Fibroblast of lung (primary cell): ENCODE measurements at regions not wholly inside any gene's neighbourhood (a gene's known extent, or its start where the extent isn't known, plus 50 kb on each side); places are given as distances from the start of the nearest gene placed in this dataset.

Source experiments
- DNase-seq, 2 donors: peaks; one replicate each; pipeline versions ENCODE4 v3.0.0 to v3.0.0-alpha.2; 2010; ENCODE audit warnings: low read depth in 2 of 2
- H2AFZ ChIP-seq: 2 replicates; pipeline ENCODE4 v1.5.1; 2012; ENCODE audit warnings: low read length, control low read depth, inconsistent platforms
- H3K27ac ChIP-seq: 2 replicates; pipeline ENCODE4 v1.5.1; 2011; ENCODE audit warnings: low read length, control low read depth; ENCODE audit not compliant: insufficient read depth
- H3K27me3 ChIP-seq: 2 replicates; pipeline ENCODE4 v1.5.1; 2011; ENCODE audit warnings: mild to moderate bottlenecking, low read length; ENCODE audit not compliant: control insufficient read depth, insufficient read depth
- H3K36me3 ChIP-seq: 2 replicates; pipeline ENCODE4 v1.5.1; 2011; ENCODE audit warnings: low read length; ENCODE audit not compliant: control insufficient read depth, insufficient read depth
- H3K4me1 ChIP-seq: 2 replicates; pipeline ENCODE4 v1.5.1; 2011; ENCODE audit warnings: low read length; ENCODE audit not compliant: control insufficient read depth, insufficient read depth; ENCODE audit errors: extremely low read depth
- H3K4me2 ChIP-seq: 2 replicates; pipeline ENCODE4 v1.5.1; 2011; ENCODE audit warnings: low read length, control low read depth; ENCODE audit not compliant: insufficient read depth; ENCODE audit errors: extremely low read depth
- H3K4me3 ChIP-seq, 4 experiments: fragments of 200-600 bp in 1 of 4; sonication (generic) in 1 of 4; replicated peaks in 1 of 4; 2 replicates each; pipeline ENCODE4 v1.5.1; 2011 to 2016; ENCODE audit warnings: low read length in 4 of 4, low read depth in 3 of 4, mild to moderate bottlenecking in 3 of 4, control low read depth in 2 of 4, inconsistent platforms in 1 of 4, mixed read lengths in 1 of 4; ENCODE audit not compliant: insufficient read depth in 1 of 4; ENCODE audit errors: control extremely low read depth in 1 of 4
- H3K79me2 ChIP-seq: 2 replicates; pipeline ENCODE4 v1.5.1; 2012; ENCODE audit warnings: mild to moderate bottlenecking, low read length, inconsistent platforms; ENCODE audit not compliant: control insufficient read depth, insufficient read depth
- H3K9ac ChIP-seq: 2 replicates; pipeline ENCODE4 v1.5.1; 2011; ENCODE audit warnings: mild to moderate bottlenecking, low read length, control low read depth; ENCODE audit not compliant: insufficient read depth
- H3K9me3 ChIP-seq: 2 replicates; pipeline ENCODE4 v1.5.1; 2012; ENCODE audit warnings: low read depth, low read length; ENCODE audit not compliant: control insufficient read depth, insufficient read depth
- H4K20me1 ChIP-seq: 2 replicates; pipeline ENCODE4 v1.5.1; 2011; ENCODE audit warnings: low read length; ENCODE audit not compliant: control insufficient read depth, insufficient read depth; ENCODE audit errors: extremely low read depth
- EZH2 ChIP-seq: IDR thresholded peaks from 2 replicates; pipeline ENCODE4 v1.5.1; 2012; ENCODE audit warnings: low read length, control low read depth, mild to moderate bottlenecking; ENCODE audit errors: missing control alignments
- TF ChIP-seq, protein P1 (sequence below), 2 donors: IDR thresholded peaks in 1 of 2; conservative IDR thresholded peaks in 1 of 2; 1 replicate in 1 of 2; 2 replicates in 1 of 2; pipeline ENCODE4 v1.5.1; 2011 to 2012; ENCODE audit warnings: low read length in 2 of 2, control low read depth in 1 of 2, inconsistent platforms in 1 of 2, low read depth in 1 of 2, mild to moderate bottlenecking in 1 of 2

DNA sequence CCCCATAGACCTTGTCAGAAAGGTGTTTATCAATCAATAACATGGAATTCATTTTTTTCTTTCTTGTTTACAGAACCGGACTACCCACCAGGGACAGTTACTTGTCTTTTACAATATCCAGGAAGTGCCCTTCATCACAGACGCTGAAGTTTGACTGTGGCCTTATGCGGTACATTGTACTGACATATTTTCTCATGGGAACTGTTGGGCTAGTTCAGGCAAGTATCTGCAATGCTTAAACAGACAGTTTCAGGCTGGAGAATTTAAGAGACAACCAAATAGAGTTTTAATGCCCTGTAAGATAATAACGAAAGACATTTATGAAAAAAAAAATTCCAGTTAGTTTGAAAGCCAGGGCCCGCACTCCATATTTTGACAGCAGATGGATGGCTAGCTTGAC lies 246.4 kb downstream of the GATA3 start:
- H3K36me3 ChIP-seq, result no peaks in the 10 kb centered on the region
- no peaks in the 10 kb centered on the region for H4K20me1 ChIP-seq
- no peak overlapping the region for H2AFZ ChIP-seq
- no peaks in the 10 kb centered on the region for H3K27me3 ChIP-seq
- H3K4me2 ChIP-seq, result no peak overlapping the region
- H3K27ac ChIP-seq, result no peak overlapping the region
- TF ChIP-seq EZH2, result no peak
- TF ChIP-seq, protein P1, sequence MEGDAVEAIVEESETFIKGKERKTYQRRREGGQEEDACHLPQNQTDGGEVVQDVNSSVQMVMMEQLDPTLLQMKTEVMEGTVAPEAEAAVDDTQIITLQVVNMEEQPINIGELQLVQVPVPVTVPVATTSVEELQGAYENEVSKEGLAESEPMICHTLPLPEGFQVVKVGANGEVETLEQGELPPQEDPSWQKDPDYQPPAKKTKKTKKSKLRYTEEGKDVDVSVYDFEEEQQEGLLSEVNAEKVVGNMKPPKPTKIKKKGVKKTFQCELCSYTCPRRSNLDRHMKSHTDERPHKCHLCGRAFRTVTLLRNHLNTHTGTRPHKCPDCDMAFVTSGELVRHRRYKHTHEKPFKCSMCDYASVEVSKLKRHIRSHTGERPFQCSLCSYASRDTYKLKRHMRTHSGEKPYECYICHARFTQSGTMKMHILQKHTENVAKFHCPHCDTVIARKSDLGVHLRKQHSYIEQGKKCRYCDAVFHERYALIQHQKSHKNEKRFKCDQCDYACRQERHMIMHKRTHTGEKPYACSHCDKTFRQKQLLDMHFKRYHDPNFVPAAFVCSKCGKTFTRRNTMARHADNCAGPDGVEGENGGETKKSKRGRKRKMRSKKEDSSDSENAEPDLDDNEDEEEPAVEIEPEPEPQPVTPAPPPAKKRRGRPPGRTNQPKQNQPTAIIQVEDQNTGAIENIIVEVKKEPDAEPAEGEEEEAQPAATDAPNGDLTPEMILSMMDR (conservative IDR thresholded peaks at IDR 0.05 in 1 of 2, IDR thresholded peaks at IDR 0.05 in 1 of 2; ENCODE audit: low read depth in 1 of 2, low read length in 2 of 2), result no peak
- H3K4me1 ChIP-seq, result no peaks in the 10 kb centered on the region
- no peaks in the 10 kb centered on the region for H3K79me2 ChIP-seq
- no peaks in the 10 kb centered on the region for H3K9me3 ChIP-seq
- DNase-seq, result no peak
- H3K4me3 ChIP-seq, result no peak overlapping the region
- H3K9ac ChIP-seq, result no peak overlapping the region

DNA sequence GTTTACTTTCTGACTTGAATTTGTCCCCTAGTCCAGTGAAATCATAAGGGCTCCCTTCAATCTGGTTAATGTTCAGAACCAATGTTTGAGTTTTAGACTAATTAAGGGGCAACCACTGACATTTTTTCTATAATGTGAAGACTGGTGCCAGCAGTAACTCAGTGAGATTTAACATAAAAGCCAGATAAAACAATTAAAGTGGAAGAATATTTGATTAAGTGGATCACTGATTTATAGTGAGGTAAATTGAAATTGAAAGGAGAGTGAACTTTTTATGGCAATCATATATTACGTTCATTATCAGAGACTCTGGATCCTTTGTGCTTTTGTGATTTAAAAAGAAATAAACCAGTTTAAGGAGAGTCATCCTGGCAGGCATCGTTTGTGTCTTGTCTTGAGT lies 246.8 kb downstream of the GATA3 start:
- TF ChIP-seq, protein P1 (conservative IDR thresholded peaks at IDR 0.05 in 1 of 2, IDR thresholded peaks at IDR 0.05 in 1 of 2; ENCODE audit: low read depth in 1 of 2, low read length in 2 of 2), result no peak
- TF ChIP-seq EZH2, result no peak

DNA sequence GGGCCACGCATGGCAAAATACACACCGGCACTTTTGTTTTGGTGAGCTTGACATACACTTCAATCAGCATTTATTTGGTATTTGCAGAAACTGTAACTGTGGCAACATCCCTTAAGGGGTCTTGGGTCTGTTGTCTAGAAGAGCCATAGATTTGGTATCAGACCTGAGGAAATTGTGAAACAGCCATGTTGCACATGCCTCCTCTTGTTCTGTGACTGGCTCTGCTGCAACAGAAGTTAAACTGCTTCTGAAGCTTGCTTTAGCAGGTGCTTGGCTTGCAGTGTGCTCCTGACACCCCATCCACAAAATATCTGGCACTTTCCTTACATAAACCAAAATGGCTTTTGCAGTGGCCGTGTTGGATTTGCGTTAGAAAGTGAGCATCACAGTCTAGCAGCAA lies 247.3 kb downstream of the GATA3 start:
- H3K27ac ChIP-seq, result no peak overlapping the region
- no peak for TF ChIP-seq EZH2
- TF ChIP-seq, protein P1 (conservative IDR thresholded peaks at IDR 0.05 in 1 of 2, IDR thresholded peaks at IDR 0.05 in 1 of 2; ENCODE audit: low read depth in 1 of 2, low read length in 2 of 2), result no peak
- H3K9ac ChIP-seq, result no peak overlapping the region
- H3K4me3 ChIP-seq, result no peak overlapping the region
- no peak for DNase-seq
- H3K36me3 ChIP-seq, result no peaks in the 10 kb centered on the region
- no peaks in the 10 kb centered on the region for H3K9me3 ChIP-seq
- no peak overlapping the region for H2AFZ ChIP-seq
- H3K4me1 ChIP-seq, result no peaks in the 10 kb centered on the region
- no peaks in the 10 kb centered on the region for H3K27me3 ChIP-seq
- no peaks in the 10 kb centered on the region for H3K79me2 ChIP-seq
- H3K4me2 ChIP-seq, result no peak overlapping the region
- no peaks in the 10 kb centered on the region for H4K20me1 ChIP-seq

More for the DNA sequence above, 246.8 kb downstream of the GATA3 start:
- no peaks in the 10 kb centered on the region for H3K36me3 ChIP-seq
- no peak overlapping the region for H3K27ac ChIP-seq
- H3K4me1 ChIP-seq, result no peaks in the 10 kb centered on the region
- no peaks in the 10 kb centered on the region for H3K9me3 ChIP-seq
- H3K27me3 ChIP-seq, result no peaks in the 10 kb centered on the region
- no peak overlapping the region for H3K4me3 ChIP-seq
- H3K9ac ChIP-seq, result no peak overlapping the region
- DNase-seq, result no peak
- H2AFZ ChIP-seq, result no peak overlapping the region
- H3K4me2 ChIP-seq, result no peak overlapping the region
- H4K20me1 ChIP-seq, result no peaks in the 10 kb centered on the region
- no peaks in the 10 kb centered on the region for H3K79me2 ChIP-seq
